HG02943 (cell line): ENCODE measurements at regions not wholly inside any gene's neighbourhood (a gene's known extent, or its start where the extent isn't known, plus 50 kb on each side); places are given as distances from the start of the nearest gene placed in this dataset.

Experiments used
- ATAC-seq: cut with Tn5 transposase; IDR thresholded peaks from one replicate; pipeline ENCODE4 v1.9.1; 2021; ENCODE audit warnings: mild to moderate bottlenecking, low read depth, moderate library complexity; ENCODE audit not compliant: unreplicated experiment

- ATAC-seq = no peak
Measured at GRCh38 chr1:3954170-3955169, 54.4 kb upstream of the C1orf174 start.

DNA sequence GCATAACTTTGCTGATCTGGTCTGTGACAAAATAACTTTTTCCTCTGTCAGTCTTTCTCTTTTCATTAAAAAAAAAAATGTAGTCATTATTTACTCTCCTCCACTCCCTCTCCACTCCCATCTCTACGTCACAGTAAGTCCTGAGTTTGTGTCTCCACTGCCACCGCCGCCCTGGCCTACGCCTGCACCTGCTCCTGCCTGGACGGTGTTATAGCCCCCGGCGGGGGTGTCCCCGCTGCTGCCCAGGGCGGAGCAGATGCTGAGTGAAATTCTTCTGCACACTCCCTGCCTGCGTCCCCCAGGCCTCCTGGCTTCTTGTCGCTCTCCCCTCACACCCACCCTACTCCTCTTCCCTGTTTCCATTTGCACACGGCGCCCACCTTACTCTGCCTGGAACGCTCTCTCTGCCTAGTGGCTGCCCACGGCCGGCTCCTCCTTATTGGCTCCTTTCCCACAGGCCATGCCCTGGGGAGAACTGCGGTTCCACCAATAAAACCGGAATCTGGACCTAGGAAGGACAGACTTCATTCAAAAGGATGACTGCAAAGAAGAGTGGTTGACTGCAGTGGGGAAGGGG, 55.2 kb upstream of the C1orf174 start:
- no peak for ATAC-seq

DNA sequence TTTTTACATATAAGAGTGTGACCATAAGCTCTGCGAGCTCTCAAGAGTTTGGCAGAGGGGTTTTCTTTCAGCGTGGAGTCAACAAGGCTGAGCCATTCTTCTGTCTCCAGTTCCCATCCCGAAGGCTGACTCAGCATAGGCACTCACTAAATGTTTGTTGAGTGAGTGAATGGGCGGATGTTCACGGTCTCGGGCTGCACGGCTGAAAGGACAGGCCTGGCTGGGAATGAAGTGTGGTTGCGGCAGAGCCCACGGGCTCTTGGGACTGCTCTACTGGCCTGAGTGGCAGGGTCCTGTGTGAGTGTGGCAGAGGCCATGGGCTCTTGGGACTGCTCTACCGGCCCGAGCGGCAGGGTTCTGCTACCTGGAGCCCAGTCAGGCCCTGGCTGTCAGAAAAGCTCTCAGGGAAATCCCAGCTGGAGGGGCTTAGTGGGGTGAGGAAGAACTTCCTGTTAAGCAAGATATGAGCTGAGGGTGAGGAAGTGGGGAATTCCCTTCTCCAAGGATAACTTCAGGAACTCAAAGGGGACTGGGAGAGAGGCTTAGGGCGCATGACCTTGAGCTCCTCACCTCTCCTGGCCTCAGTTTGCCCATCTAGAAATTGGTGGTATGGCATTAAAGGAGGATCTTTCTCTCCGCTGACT, 56.6 kb upstream of the C1orf174 start:
- no peak for ATAC-seq

DNA sequence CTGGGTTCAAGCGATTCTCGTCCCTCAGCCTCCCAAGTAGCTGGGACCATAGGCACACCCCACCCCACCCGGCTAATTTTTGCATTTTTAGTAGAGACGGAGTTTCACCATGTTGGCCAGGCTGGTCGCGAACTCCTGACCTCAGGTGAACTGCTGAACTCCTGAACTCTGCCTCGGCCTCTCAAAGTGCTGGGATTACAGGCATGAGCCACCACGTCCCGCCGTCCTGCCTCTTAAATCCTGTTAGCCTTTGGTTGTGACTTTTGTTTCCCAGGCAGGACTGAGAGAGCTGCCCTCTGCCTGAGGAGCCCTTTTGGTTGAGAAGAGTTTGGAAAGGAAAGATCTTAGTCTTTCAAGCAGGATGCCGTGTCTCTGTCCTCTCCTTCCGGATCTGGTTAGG, 59.3 kb upstream of the C1orf174 start:
- no peak for ATAC-seq

- ATAC-seq = no peak
Measured at GRCh38 chr1:3963554-3963953, 63.5 kb upstream of the C1orf174 start.

- no peak for ATAC-seq
Measured at GRCh38 chr1:3965693-3966092, 65.6 kb upstream of the C1orf174 start.

GRCh38 chr1:3968851-3969250, 68.8 kb upstream of the C1orf174 start:
- no peak for ATAC-seq

GRCh38 chr1:3971981-3972380, 71.9 kb upstream of the C1orf174 start:
- ATAC-seq = no peak

GRCh38 chr1:3975903-3976630, 76.0 kb upstream of the C1orf174 start:
- ATAC-seq = no peak

- ATAC-seq = no peak
Measured at GRCh38 chr1:3976821-3977220, 76.7 kb upstream of the C1orf174 start.

DNA sequence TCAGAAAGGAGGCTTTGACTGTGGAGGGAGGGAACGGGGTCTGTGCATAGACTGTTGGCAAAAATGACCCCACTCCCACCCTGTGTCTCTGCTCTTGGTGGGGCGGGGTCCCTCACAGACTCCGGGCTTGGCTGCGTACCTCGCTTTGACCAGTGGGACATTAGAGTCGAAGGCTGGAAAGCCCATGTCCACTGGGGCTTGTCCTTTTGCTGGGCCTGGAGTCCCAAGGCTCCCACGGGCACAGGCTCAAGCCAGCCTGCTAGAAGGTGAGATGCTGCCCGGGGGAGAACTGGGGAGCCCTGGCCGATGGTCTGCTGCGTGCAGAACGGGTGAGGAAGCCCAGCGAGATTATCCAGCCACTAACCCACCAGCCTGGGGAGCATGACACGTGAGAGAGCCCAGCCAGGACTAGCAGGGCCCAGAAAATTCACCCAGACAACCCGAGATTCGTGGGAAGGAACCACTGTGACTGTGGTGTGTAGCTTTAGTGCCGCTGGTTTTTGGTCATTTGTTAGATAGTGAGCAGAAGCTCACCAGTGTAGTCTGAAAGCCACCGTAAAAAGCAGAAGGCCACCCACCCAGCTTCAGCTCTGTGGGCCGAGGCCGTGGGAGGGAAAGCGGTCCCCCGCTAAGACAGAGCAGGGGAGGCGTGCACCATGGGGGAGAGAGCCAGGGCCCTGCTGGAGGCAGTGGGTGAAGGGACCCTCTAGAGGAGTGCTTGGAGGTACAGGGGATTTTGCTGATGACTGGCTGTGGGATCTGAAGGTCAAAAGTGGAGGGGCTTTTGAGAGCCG, 78.3 kb upstream of the C1orf174 start:
- no peak for ATAC-seq

DNA sequence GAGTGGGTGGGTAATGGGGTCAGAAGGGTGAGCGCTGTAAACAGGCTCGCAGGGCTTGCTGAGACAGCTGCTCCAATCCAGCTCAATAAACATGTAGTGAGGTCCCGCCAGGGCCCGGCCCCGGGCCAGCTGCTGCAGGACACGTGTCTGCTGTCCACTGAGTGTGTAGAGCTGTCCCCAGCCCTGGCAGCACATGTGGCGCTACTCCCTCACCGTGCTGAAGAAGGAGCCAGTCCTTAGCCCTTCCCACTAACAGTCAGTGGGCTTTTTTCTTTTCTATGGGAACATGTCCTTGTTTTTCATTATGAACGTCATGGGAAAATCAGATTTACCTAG, 78.9 kb upstream of the C1orf174 start:
- no peak for ATAC-seq

DNA sequence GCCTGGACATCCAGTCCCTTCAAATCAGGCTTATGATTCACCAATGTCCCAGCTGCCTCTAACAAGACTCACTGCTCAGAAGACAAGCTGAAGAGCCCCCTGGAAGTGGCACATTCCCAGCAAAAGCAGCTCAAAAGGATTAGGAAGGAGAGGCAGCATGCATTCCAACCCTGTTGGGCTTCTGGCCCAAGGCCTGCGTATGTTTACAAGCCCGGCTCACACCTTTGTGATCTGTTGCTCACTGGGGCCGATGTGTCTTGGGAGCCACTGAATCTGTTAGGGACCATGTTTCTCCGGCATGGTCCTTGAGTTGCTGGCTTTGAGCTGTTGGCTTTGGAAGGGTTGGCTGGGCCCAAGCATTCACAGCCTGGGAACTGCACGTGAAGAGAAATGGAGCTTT, 81.2 kb upstream of the C1orf174 start:
- ATAC-seq = no peak

- no peak for ATAC-seq
Measured at GRCh38 chr1:3981746-3982505, 81.9 kb upstream of the C1orf174 start.

DNA sequence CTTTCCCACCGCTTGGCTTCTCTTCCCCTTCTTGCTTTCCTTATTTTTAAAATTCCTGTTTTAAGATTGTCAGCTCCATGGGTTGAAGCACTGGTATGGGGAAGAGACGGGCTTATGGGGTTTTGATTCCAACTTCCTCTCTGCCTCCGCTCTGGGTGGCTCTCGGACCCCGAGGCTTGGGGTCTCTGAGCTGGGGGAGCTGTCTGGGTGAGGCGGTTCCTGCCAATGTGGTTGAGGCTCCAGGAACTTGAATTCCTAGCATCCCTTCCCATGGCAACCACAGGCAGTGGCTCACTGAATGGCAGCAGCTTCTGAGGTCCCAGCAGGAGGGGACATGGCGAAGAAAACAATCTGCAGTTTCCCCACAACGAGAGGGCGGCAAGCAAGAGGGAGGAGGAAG, 83.1 kb upstream of the C1orf174 start:
- no peak for ATAC-seq

DNA sequence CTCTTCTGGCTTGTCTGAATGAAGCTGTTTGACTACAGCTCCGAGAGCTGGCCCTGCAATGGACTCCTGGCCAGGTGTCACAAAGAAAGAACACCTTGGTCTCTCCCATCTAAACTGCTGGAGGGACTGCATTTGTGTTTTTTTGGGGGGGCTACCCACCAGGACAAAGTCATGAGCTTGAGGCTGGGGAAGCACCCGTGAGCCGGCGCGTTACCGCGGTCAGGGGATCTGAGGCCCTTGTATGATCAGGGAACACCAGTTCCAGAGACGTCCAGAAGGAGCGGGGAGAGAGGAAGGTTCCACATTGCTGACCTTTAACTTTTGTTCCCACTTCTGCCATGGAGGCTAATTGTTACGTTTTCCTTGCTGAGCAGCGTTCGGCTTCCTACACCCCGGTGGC, 84.5 kb upstream of the C1orf174 start:
- no peak for ATAC-seq

DNA sequence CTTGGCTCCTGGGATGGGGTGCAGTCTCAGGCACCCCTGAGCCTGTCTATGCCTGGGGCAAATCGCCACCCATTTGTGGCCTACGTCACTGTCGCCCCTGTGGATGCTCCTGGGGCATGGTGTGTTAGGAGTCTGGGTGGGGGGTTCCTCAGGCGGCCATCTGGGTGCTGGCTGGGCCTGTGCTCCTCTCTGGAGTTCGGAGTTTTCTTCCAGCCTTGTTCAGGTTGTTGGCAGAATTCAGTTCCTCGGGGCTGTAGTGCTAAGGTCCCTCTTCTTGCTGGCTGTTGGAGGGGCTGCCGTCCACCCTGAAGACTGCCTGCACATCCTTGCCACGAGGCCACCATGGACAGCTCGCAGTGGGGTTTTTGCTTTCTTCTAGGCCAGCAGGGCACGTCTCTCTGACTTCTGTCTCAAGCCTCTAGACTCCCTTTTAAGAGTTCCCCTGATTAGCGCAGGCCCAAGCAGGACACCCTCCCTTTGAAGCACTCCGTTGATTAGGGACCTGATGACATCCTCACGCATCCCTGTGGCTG, 86.7 kb upstream of the C1orf174 start:
- ATAC-seq = no peak

DNA sequence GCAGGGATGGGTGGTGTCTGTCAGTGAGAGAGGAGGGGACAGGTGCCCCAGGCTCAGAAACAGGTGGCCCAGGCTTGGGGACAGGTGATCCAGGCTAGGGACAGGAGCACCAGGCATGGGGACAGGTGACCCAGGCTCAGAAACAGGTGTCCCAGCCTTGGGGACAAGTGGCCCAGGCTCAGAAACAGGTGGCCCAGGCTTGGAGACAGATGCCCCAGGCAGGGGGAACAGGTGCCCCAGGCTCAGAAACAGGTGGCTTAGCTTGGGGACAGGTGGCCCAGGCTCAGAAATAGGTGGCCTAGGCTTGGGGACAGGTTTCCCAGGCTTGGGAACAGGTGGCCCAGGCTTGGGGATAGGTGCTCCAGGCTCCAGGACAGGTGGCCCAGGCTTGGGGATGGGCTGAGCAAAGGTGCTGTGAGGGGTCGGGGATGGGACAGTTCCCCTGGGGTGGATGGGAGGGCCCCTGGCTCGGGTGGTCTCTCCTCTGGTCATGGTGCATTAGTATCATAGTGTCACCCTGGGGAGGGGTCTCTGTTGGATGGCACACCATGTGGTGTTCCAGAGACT, 87.7 kb upstream of the C1orf174 start:
- no peak for ATAC-seq

- ATAC-seq = no peak
Measured at GRCh38 chr1:3988431-3988830, 88.4 kb upstream of the C1orf174 start.
